GM23338 (cell line): ENCODE measurements at regions not wholly inside any gene's neighbourhood (a gene's known extent, or its start where the extent isn't known, plus 50 kb on each side); places are given as distances from the start of the nearest gene placed in this dataset.

Source experiments
- CTCF ChIP-seq, 2 experiments: fragments of 200-600 bp in 1 of 2; sonication (generic) in 1 of 2; conservative IDR thresholded peaks; 2 replicates each; pipeline versions ENCODE4 v1.5.1 to v1.6.1; 2016 to 2017; ENCODE audit warnings: antibody characterized with exemption in 2 of 2, low read depth in 2 of 2, mild to moderate bottlenecking in 2 of 2, moderate library complexity in 1 of 2
- EZH2 ChIP-seq: fragments of 200-600 bp; sonication (generic); IDR thresholded peaks from one replicate; pipeline ENCODE4 v1.8.0; 2017; ENCODE audit warnings: antibody characterized with exemption, mild to moderate bottlenecking, low read depth; ENCODE audit not compliant: unreplicated experiment
- EZH2phosphoT487 ChIP-seq: fragments of 200-600 bp; sonication (generic); IDR thresholded peaks from one replicate; pipeline ENCODE4 v1.8.1; 2018; ENCODE audit warnings: antibody characterized with exemption; ENCODE audit not compliant: unreplicated experiment

- 0 out of 4 replicates have a peak, but pooled peaks of 1 of the 2 experiments have one; percentile 15 for TF ChIP-seq CTCF (conservative IDR thresholded peaks at IDR 0.05; ENCODE audit: low read depth in 2 of 2)
- TF ChIP-seq EZH2: no peak
- no peak for TF ChIP-seq EZH2phosphoT487
Measured at GRCh38 chr10:29947701-29948060, 111.7 kb downstream of the JCAD start.
